SK-N-SH treated with all-trans-retinoic acid at 6 μM for 48 hours (cell line): ENCODE measurements at regions not wholly inside any gene's neighbourhood (a gene's known extent, or its start where the extent isn't known, plus 50 kb on each side); places are given as distances from the start of the nearest gene placed in this dataset.

Source experiments
- ATAC-seq: fragments of 200-7000 bp; cut with Tn5 transposase; 3 replicates; pipeline ENCODE4 v1.9.1; 2020; ENCODE audit warnings: mild to moderate bottlenecking, moderate library complexity
- ARNTL ChIP-seq: fragments of 450-650 bp; formaldehyde crosslinking; IDR thresholded peaks from 2 replicates; pipeline ENCODE4 v1.5.0; 2020; ENCODE audit warnings: low read depth, mild to moderate bottlenecking, moderate library complexity, borderline replicate concordance
- CSDC2 ChIP-seq: fragments of 250-450 bp; sonication (Bioruptor Pico); IDR thresholded peaks from 2 replicates; pipeline ENCODE4 v1.5.0; 2020; ENCODE audit warnings: mild to moderate bottlenecking, moderate library complexity
- ESRRG ChIP-seq: fragments of 250-450 bp; sonication (Bioruptor Pico); IDR thresholded peaks from 2 replicates; pipeline ENCODE4 v1.6.1; 2021; ENCODE audit warnings: mild to moderate bottlenecking
- ISL1 ChIP-seq: fragments of 250-450 bp; sonication (Bioruptor Pico); IDR thresholded peaks from 2 replicates; pipeline ENCODE4 v2.1.2; 2022; ENCODE audit warnings: mild to moderate bottlenecking, moderate library complexity
- OSR1 ChIP-seq: fragments of 250-450 bp; sonication (Bioruptor Pico); IDR thresholded peaks from 2 replicates; pipeline ENCODE4 v1.8.0; 2022; ENCODE audit warnings: moderate library complexity, mild to moderate bottlenecking, inconsistent platforms
- PPARA ChIP-seq: fragments of 250-450 bp; sonication (Bioruptor Pico); IDR thresholded peaks from 2 replicates; pipeline ENCODE4 v1.5.0; 2020; ENCODE audit warnings: mild to moderate bottlenecking, borderline replicate concordance
- RARB ChIP-seq: fragments of 250-450 bp; sonication (Bioruptor Pico); IDR thresholded peaks from 2 replicates; pipeline ENCODE4 v1.8.0; 2021; ENCODE audit warnings: mild to moderate bottlenecking, moderate library complexity
- SNAI2 ChIP-seq: fragments of 250-450 bp; sonication (Bioruptor Pico); IDR thresholded peaks from 2 replicates; pipeline ENCODE4 v1.5.0; 2020; ENCODE audit warnings: mild to moderate bottlenecking, moderate library complexity
- TCF4 ChIP-seq: fragments of 250-450 bp; sonication (Bioruptor Pico); IDR thresholded peaks from 2 replicates; pipeline ENCODE4 v1.8.0; 2021; ENCODE audit warnings: mild to moderate bottlenecking, moderate library complexity, borderline replicate concordance
- TOX ChIP-seq: fragments of 250-450 bp; sonication (Bioruptor Pico); IDR thresholded peaks from 2 replicates; pipeline ENCODE4 v1.8.0; 2021; ENCODE audit warnings: mild to moderate bottlenecking, moderate library complexity, borderline replicate concordance
- ZC3H10 ChIP-seq: fragments of 250-450 bp; sonication (Bioruptor Pico); IDR thresholded peaks from 2 replicates; pipeline ENCODE4 v1.5.1; 2021; ENCODE audit warnings: mild to moderate bottlenecking, moderate library complexity
- ZFP3 ChIP-seq: fragments of 250-450 bp; sonication (Bioruptor Pico); IDR thresholded peaks from 2 replicates; pipeline ENCODE4 v1.5.0; 2020; ENCODE audit warnings: mild to moderate bottlenecking, moderate library complexity
- ZFP30 ChIP-seq: fragments of 450-650 bp; formaldehyde crosslinking; IDR thresholded peaks from 2 replicates; pipeline ENCODE4 v1.5.0; 2022; ENCODE audit warnings: mild to moderate bottlenecking, moderate library complexity
- ZNF565 ChIP-seq: fragments of 450-650 bp; formaldehyde crosslinking; conservative IDR thresholded peaks from 2 replicates; pipeline ENCODE4 v1.5.0; 2020; ENCODE audit warnings: low read depth, mild to moderate bottlenecking, moderate library complexity
- ZNF70 ChIP-seq: fragments of 450-650 bp; formaldehyde crosslinking; IDR thresholded peaks from 2 replicates; pipeline ENCODE4 v1.5.0; 2020; ENCODE audit warnings: mild to moderate bottlenecking, moderate library complexity
- ZNF8 ChIP-seq: fragments of 450-650 bp; formaldehyde crosslinking; IDR thresholded peaks from 2 replicates; pipeline ENCODE4 v1.5.0; 2020; ENCODE audit warnings: mild to moderate bottlenecking, moderate library complexity
- TF ChIP-seq, protein P1 (sequence below): fragments of 250-450 bp; sonication (Bioruptor Pico); IDR thresholded peaks from 2 replicates; pipeline ENCODE4 v1.8.0; 2020; ENCODE audit warnings: mild to moderate bottlenecking, moderate library complexity, borderline replicate concordance
- TF ChIP-seq, protein P2 (sequence below): fragments of 250-450 bp; sonication (Bioruptor Pico); IDR thresholded peaks from 2 replicates; pipeline ENCODE4 v1.8.0; 2021; ENCODE audit warnings: low read depth, mild to moderate bottlenecking, moderate library complexity, borderline replicate concordance
- TF ChIP-seq, protein P3 (sequence below): fragments of 250-450 bp; sonication (Bioruptor Pico); IDR thresholded peaks from 2 replicates; pipeline ENCODE4 v1.5.0; 2020; ENCODE audit warnings: mild to moderate bottlenecking, moderate library complexity
- TF ChIP-seq, protein P4 (sequence below): fragments of 250-450 bp; sonication (Bioruptor Pico); IDR thresholded peaks from 2 replicates; pipeline ENCODE4 v1.5.1; 2020; ENCODE audit warnings: low read depth, mild to moderate bottlenecking, moderate library complexity

DNA sequence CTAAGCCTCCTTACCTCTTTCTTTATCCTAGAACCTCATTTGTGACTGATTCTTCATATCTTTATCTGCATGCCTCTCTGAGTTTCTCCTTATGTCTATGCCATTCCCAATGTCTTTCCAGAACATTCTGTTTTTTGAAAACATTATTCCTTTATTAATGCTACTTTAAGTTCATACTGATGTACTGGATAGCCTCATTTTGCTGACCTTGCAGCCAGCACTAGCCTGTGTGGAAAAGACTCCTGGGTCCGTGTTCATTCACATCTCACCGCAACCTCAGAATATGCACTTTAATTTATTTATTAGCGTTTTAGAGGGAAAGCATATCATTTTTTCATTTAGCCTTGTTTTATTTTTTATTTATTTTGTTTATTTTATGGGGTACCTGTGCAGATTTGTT is 208.1 kb upstream of the NPVF start:
- ATAC-seq, result no peak

DNA sequence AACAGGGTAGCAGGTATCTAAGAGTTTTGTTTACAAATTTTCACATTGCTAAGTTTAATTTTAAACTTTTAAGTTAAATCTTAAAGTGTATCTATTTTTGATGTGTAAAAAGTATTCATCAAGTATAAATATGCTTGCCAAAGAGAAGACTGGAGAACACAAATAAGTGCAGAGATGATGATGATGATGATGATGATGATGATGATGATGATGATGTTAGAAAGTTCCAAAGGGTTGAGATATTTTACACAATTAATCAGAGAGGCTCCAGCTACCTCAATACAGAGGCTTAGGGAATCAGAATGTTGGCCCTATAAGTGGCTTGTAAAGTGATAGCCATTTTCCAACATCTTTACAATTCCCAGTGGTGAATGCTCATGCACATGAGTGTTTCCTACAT is 209.0 kb upstream of the NPVF start:
- no peak for ATAC-seq
- no peak for TF ChIP-seq ARNTL (CRISPR knock-in tag)
- no peak for TF ChIP-seq TCF4 (CRISPR knock-in tag)
- TF ChIP-seq, protein P1, sequence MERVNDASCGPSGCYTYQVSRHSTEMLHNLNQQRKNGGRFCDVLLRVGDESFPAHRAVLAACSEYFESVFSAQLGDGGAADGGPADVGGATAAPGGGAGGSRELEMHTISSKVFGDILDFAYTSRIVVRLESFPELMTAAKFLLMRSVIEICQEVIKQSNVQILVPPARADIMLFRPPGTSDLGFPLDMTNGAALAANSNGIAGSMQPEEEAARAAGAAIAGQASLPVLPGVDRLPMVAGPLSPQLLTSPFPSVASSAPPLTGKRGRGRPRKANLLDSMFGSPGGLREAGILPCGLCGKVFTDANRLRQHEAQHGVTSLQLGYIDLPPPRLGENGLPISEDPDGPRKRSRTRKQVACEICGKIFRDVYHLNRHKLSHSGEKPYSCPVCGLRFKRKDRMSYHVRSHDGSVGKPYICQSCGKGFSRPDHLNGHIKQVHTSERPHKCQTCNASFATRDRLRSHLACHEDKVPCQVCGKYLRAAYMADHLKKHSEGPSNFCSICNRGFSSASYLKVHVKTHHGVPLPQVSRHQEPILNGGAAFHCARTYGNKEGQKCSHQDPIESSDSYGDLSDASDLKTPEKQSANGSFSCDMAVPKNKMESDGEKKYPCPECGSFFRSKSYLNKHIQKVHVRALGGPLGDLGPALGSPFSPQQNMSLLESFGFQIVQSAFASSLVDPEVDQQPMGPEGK, result no peak
- no peak for TF ChIP-seq OSR1
- TF ChIP-seq RARB (CRISPR knock-in tag), result no peak
- TF ChIP-seq SNAI2 (CRISPR knock-in tag), result no peak
- TF ChIP-seq PPARA, result no peak
- no peak for TF ChIP-seq ISL1 (CRISPR knock-in tag)
- no peak for TF ChIP-seq ZFP3 (CRISPR knock-in tag)
- no peak for TF ChIP-seq ZNF70 (CRISPR knock-in tag)
- TF ChIP-seq, protein P2, sequence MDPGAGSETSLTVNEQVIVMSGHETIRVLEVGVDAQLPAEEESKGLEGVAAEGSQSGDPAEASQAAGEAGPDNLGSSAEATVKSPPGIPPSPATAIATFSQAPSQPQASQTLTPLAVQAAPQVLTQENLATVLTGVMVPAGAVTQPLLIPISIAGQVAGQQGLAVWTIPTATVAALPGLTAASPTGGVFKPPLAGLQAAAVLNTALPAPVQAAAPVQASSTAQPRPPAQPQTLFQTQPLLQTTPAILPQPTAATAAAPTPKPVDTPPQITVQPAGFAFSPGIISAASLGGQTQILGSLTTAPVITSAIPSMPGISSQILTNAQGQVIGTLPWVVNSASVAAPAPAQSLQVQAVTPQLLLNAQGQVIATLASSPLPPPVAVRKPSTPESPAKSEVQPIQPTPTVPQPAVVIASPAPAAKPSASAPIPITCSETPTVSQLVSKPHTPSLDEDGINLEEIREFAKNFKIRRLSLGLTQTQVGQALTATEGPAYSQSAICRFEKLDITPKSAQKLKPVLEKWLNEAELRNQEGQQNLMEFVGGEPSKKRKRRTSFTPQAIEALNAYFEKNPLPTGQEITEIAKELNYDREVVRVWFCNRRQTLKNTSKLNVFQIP (CRISPR knock-in tag), result no peak
- TF ChIP-seq, protein P3, sequence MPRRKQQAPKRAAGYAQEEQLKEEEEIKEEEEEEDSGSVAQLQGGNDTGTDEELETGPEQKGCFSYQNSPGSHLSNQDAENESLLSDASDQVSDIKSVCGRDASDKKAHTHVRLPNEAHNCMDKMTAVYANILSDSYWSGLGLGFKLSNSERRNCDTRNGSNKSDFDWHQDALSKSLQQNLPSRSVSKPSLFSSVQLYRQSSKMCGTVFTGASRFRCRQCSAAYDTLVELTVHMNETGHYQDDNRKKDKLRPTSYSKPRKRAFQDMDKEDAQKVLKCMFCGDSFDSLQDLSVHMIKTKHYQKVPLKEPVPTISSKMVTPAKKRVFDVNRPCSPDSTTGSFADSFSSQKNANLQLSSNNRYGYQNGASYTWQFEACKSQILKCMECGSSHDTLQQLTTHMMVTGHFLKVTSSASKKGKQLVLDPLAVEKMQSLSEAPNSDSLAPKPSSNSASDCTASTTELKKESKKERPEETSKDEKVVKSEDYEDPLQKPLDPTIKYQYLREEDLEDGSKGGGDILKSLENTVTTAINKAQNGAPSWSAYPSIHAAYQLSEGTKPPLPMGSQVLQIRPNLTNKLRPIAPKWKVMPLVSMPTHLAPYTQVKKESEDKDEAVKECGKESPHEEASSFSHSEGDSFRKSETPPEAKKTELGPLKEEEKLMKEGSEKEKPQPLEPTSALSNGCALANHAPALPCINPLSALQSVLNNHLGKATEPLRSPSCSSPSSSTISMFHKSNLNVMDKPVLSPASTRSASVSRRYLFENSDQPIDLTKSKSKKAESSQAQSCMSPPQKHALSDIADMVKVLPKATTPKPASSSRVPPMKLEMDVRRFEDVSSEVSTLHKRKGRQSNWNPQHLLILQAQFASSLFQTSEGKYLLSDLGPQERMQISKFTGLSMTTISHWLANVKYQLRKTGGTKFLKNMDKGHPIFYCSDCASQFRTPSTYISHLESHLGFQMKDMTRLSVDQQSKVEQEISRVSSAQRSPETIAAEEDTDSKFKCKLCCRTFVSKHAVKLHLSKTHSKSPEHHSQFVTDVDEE (CRISPR knock-in tag), result no peak
- no peak for TF ChIP-seq ZNF565 (CRISPR knock-in tag)
- no peak for TF ChIP-seq CSDC2
- no peak for TF ChIP-seq ZC3H10 (CRISPR knock-in tag)
- TF ChIP-seq ESRRG (CRISPR knock-in tag), result no peak
- no peak for TF ChIP-seq TOX (CRISPR knock-in tag)
- TF ChIP-seq, protein P4, sequence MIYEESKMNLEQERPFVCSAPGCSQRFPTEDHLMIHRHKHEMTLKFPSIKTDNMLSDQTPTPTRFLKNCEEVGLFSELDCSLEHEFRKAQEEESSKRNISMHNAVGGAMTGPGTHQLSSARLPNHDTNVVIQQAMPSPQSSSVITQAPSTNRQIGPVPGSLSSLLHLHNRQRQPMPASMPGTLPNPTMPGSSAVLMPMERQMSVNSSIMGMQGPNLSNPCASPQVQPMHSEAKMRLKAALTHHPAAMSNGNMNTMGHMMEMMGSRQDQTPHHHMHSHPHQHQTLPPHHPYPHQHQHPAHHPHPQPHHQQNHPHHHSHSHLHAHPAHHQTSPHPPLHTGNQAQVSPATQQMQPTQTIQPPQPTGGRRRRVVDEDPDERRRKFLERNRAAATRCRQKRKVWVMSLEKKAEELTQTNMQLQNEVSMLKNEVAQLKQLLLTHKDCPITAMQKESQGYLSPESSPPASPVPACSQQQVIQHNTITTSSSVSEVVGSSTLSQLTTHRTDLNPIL (CRISPR knock-in tag), result no peak

More for the DNA sequence above, 208.1 kb upstream of the NPVF start:
- TF ChIP-seq, protein P3 (CRISPR knock-in tag), result no peak
- TF ChIP-seq ZFP3 (CRISPR knock-in tag) (no peak), ZNF565 (CRISPR knock-in tag) (no peak), SNAI2 (CRISPR knock-in tag) (no peak), RARB (CRISPR knock-in tag) (no peak), ZNF8 (no peak), ESRRG (CRISPR knock-in tag) (no peak), ZFP30 (CRISPR knock-in tag) (no peak), TOX (CRISPR knock-in tag) (no peak), CSDC2 (no peak)
- TF ChIP-seq, protein P2 (CRISPR knock-in tag), result no peak
- TF ChIP-seq, protein P1, result no peak
